Activated CD8-positive, alpha-beta memory T cell treated with anti-CD3 and anti-CD28 coated beads for 36 hours (primary cell): ENCODE measurements at regions not wholly inside any gene's neighbourhood (a gene's known extent, or its start where the extent isn't known, plus 50 kb on each side); places are given as distances from the start of the nearest gene placed in this dataset.

Source experiments
- CTCF ChIA-PET: fragments of 350-600 bp; sonication (Branson Sonifier 250); formaldehyde crosslinking; loops from one replicate; lab custom pipeline; 2021; ENCODE audit warnings: antibody characterized with exemption; lab: Charles Lee
- POLR2A ChIA-PET: fragments of 350-600 bp; sonication (Branson Sonifier 250); formaldehyde crosslinking; loops from one replicate; lab custom pipeline; 2021; ENCODE audit warnings: antibody characterized with exemption; lab: Charles Lee

DNA sequence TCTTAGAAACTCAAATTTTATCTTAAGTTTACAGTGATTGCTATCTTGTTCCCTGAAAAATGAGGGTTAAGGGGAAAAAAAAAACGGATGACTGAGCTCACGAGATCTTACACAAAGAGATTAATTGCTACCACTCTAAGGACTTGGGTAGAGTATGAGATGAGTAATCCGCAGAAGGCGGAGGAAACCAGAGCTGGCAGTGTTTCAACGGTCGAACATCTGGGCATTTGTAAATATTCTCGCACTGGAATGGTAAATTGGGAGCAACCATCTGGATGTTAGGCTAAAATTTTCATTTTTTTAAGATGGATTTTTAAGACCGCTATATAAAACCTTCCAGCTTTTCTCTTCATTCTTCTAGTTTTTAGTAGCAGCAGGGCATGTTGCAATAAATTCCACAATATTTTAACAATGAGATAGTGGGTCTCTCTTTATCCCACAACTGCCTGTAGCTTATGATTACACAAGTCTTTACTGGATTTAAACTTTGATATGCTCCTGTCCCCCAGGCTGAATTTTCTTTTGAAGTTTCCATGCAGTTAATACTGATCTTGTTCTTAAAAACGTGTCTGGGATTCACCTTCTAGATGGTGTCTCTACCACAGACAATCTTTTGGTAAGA lies 1324.1 kb downstream of the AACS start:
- ChIA-PET POLR2A (no interaction called here), CTCF (no interaction called here)

DNA sequence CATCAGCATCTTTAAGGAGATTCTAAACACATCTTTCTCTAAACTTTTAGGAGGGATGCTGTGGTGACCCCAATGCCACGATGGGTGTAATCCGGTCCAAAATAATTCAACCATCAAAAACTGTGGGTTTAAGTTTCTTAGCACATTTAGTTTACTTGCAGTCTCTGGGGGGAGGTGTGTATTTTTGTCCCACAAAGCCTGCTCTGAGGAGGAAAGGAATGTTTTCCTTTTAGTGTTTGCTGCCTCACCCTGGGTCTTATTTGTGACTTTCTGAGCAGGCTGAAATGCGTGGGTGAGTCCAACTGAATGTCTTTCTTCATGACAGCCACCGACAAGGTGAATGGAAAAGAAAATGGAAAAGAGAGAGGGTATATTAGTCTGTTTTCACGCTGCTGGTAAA lies 1324.7 kb downstream of the AACS start:
- POLR2A ChIA-PET, result no interaction called here
- CTCF ChIA-PET, result no interaction called here

- ChIA-PET CTCF (no interaction called here), POLR2A (no interaction called here)
Observed at GRCh38 chr12:126390969-126391566, 1325.8 kb downstream of the AACS start.

GRCh38 chr12:126396536-126396935 lies 1331.3 kb downstream of the AACS start:
- CTCF ChIA-PET, result no interaction called here
- POLR2A ChIA-PET, result no interaction called here

- CTCF ChIA-PET, result no interaction called here
- POLR2A ChIA-PET, result no interaction called here
Observed at GRCh38 chr12:126397071-126397581, 1331.9 kb downstream of the AACS start.

DNA sequence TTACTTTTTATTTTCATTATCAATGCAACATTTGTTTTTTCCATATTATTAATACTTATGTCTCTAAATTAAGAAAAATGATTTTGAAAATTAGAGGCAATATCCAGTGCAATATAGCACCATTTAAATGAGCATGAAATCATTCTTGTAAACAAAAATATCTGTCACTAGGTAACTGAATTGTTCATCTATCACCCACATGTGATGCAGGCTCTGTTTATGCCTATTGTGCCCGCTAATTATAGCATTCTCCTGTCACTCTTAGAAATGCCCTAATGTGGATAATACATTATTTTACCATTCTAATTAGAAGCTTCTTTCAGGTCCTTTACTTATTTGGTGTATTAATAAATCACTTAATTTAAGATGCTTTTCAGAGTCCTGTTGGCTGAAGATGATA lies 1332.4 kb downstream of the AACS start:
- POLR2A ChIA-PET, result no interaction called here
- CTCF ChIA-PET, result no interaction called here

DNA sequence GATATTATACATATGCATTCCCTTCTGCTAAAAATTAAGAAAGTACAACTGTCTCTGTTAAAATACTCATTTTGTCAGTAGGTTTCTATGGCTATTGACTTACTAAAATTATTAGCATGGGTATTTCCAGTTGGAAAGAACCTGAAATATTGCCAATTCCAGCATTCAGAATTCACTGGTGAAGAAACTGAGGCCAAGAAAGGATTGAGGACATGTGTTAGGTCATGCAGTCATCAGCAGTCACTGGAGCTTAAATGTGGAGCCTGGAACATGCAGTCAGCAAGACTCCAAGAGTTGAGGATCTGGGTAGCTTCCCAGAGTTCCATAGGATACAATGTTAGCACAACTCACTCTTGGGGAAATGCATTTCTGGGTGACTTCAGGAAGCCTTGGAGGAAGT lies 1335.6 kb downstream of the AACS start:
- ChIA-PET POLR2A (no interaction called here), CTCF (no interaction called here)

GRCh38 chr12:126404293-126404881 lies 1339.2 kb downstream of the AACS start:
- POLR2A ChIA-PET, result no interaction called here
- CTCF ChIA-PET, result no interaction called here

GRCh38 chr12:126418400-126418799 lies 1353.2 kb downstream of the AACS start:
- ChIA-PET POLR2A (no interaction called here), CTCF (no interaction called here)

- CTCF ChIA-PET, result no interaction called here
- POLR2A ChIA-PET, result no interaction called here
Observed at GRCh38 chr12:126419131-126419530, 1353.9 kb downstream of the AACS start.

DNA sequence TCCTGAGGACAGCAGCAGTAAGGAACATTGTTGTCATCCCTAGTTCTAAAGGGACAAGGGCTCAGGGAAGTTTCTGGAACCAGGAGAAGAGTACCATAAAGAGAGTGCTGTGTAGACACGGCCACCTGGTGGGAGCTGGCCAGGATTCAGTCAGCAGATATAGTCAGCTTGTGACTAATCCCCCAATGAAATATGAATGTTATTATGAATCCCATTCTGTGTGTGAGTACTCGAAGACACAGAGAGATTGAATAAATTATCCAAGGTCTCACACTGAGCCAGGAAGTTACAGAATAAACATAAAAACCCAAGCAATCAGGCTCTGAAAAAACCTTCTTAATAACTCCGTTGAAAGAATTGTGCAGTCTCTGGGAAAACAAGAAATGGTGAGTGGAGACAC lies 1359.5 kb downstream of the AACS start:
- CTCF ChIA-PET, result no interaction called here

DNA sequence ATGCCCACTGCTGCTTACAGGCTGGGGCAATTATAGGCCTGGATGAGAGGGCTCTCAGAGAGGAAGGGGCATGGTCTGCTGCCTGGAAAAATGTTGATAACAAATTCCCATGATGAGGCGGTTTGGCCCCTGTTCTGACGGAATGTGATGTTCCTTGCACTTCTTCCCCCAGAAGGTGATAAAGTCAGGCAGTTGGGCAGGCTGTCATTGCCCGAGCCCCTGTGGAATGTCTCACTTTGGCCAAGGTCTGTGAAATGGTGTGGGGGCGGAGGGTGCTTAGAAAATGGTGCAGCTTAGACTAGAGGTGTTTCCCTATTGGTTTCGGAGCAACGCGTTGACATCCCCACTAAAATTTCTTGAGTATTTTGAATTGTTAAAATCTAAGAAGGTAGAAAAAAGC lies 1360.0 kb downstream of the AACS start:
- POLR2A ChIA-PET, result no interaction called here

More for the DNA sequence above, 1359.5 kb downstream of the AACS start:
- POLR2A ChIA-PET, result no interaction called here

GRCh38 chr12:126428769-126429168 lies 1363.5 kb downstream of the AACS start:
- ChIA-PET CTCF (no interaction called here), POLR2A (no interaction called here)

More for the DNA sequence above, 1360.0 kb downstream of the AACS start:
- CTCF ChIA-PET, result no interaction called here

DNA sequence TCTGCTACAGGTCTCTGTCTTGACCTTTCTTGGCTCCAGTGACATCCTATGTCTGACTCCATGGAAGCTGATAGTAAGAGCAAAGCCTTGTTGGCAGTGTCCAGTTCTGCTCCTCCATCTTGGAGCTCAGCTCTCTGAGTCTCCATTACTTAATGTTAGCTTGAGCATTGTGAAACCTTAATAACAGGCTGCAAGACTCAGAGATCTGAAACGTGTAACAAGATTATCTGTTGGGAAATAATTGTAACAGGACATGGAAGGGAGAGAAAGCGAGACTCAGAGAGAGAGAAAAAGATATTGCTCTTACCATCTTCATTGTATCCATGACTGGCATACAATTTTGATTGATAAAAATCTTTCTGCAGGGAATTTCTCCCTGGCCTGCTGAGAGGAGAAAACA lies 1365.7 kb downstream of the AACS start:
- CTCF ChIA-PET, result no interaction called here
- POLR2A ChIA-PET, result no interaction called here

GRCh38 chr12:126431767-126432166 lies 1366.5 kb downstream of the AACS start:
- ChIA-PET CTCF (no interaction called here), POLR2A (no interaction called here)

DNA sequence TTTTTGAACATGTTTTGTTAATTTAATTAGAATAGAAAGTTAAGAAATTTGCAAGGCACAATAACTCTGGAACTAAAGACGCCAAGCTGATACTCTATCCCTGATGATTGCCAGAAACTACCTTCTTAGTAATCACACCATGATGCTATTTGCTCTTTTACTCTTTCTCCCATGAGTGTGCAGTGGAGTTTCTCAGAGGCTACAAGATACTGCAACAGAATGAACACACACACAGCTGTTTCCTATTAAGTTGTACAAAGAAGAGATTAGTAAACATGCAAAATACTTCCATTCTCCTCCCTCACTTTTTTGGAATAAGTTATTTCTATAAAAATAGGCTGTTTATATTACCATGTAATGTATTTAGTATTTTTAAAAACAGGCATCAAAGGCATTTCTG lies 1367.5 kb downstream of the AACS start:
- ChIA-PET CTCF (no interaction called here), POLR2A (no interaction called here)

- ChIA-PET POLR2A (no interaction called here), CTCF (no interaction called here)
Observed at GRCh38 chr12:126434412-126434985, 1369.3 kb downstream of the AACS start.

GRCh38 chr12:126436041-126436440 lies 1370.8 kb downstream of the AACS start:
- ChIA-PET CTCF (no interaction called here), POLR2A (no interaction called here)

DNA sequence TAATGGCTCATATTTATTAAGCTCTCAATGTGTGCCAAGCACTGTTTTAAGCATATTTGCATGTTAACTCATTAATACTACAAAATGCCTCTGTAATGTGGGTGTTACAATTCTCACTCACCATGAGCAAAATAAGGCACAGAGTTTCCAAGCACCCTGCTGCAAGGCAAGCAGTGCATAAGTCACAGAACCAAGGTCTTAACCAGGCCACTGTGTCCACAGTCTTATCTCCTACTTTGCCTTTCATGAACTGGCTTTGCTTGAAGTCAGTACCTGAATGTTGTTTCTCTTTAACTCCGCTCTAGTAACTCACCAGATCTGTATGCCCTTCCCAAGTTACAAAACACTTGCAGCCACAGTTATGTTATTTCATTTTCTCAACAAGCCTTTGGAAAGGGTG lies 1372.7 kb downstream of the AACS start:
- ChIA-PET POLR2A (no interaction called here), CTCF (no interaction called here)

DNA sequence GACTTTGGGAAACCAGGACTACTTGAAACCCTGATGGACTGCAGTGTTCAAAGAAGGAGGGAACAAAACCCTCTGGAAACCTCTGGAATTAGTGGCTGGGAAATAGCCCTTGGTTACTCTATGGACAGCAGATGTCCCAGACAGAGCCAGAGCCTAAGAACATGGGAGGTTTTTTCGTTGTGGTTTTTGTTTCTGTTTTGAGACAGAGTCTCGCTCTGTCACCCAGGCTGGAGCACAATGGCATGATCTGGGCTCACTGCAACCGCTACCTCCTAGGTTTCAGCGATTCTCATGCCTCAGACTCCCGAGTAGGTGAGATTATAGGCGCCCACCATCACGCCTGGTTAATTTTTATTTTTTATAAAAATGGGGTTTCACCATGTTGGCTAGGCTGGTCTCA lies 1378.7 kb downstream of the AACS start:
- POLR2A ChIA-PET, result no interaction called here
- CTCF ChIA-PET, result no interaction called here

- ChIA-PET POLR2A (no interaction called here), CTCF (no interaction called here)
Observed at GRCh38 chr12:126447346-126447745, 1382.1 kb downstream of the AACS start.
